ENCODE measurements at regions not wholly inside any gene's neighbourhood (a gene's known extent, or its start where the extent isn't known, plus 50 kb on each side); places are given as distances from the start of the nearest gene placed in this dataset.

GRCh38 chr5:124796495-124796894 is 50.1 kb upstream of the ZNF608 start:
- no peak for DNase-seq (ENCODE audit: low read depth)
- no peak overlapping the region for H3K4me3 ChIP-seq (ENCODE audit: low read depth, low read length)
- no peaks in the 10 kb centered on the region for H3K36me3 ChIP-seq (ENCODE audit: control insufficient read depth, insufficient read depth, low read length)
- TF ChIP-seq CTCF (IDR thresholded peaks at IDR 0.05; ENCODE audit: insufficient read depth, low read length, poor library complexity, severe bottlenecking), result no peak
- no peaks in the 10 kb centered on the region for H3K27me3 ChIP-seq (ENCODE audit: control insufficient read depth, insufficient read depth, low read length)

GRCh38 chr5:124797665-124798087 is 51.2 kb upstream of the ZNF608 start:
- no peak for DNase-seq (ENCODE audit: low read depth)
- no peaks in the 10 kb centered on the region for H3K27me3 ChIP-seq (ENCODE audit: control insufficient read depth, insufficient read depth, low read length)
- TF ChIP-seq CTCF (IDR thresholded peaks at IDR 0.05; ENCODE audit: insufficient read depth, low read length, poor library complexity, severe bottlenecking), result no peak
- H3K4me3 ChIP-seq (ENCODE audit: low read depth, low read length), result no peak overlapping the region
- H3K36me3 ChIP-seq (ENCODE audit: control insufficient read depth, insufficient read depth, low read length), result no peaks in the 10 kb centered on the region

- no peak for TF ChIP-seq CTCF (IDR thresholded peaks at IDR 0.05; ENCODE audit: insufficient read depth, low read length, poor library complexity, severe bottlenecking)
- no peaks in the 10 kb centered on the region for H3K36me3 ChIP-seq (ENCODE audit: control insufficient read depth, insufficient read depth, low read length)
- no peaks in the 10 kb centered on the region for H3K27me3 ChIP-seq (ENCODE audit: control insufficient read depth, insufficient read depth, low read length)
- H3K4me3 ChIP-seq (ENCODE audit: low read depth, low read length), result no peak overlapping the region
- no peak for DNase-seq (ENCODE audit: low read depth)
Observed at GRCh38 chr5:124798890-124799289, 52.5 kb upstream of the ZNF608 start.

GRCh38 chr5:124801551-124801950 is 55.1 kb upstream of the ZNF608 start:
- no peak for TF ChIP-seq CTCF (IDR thresholded peaks at IDR 0.05; ENCODE audit: insufficient read depth, low read length, poor library complexity, severe bottlenecking)
- no peaks in the 10 kb centered on the region for H3K27me3 ChIP-seq (ENCODE audit: control insufficient read depth, insufficient read depth, low read length)
- no peaks in the 10 kb centered on the region for H3K36me3 ChIP-seq (ENCODE audit: control insufficient read depth, insufficient read depth, low read length)
- H3K4me3 ChIP-seq (ENCODE audit: low read depth, low read length), result no peak overlapping the region
- no peak for DNase-seq (ENCODE audit: low read depth)

GRCh38 chr5:124803617-124804323 is 57.3 kb upstream of the ZNF608 start:
- no peak for DNase-seq (ENCODE audit: low read depth)
- H3K4me3 ChIP-seq (ENCODE audit: low read depth, low read length), result no peak overlapping the region
- no peak for TF ChIP-seq CTCF (IDR thresholded peaks at IDR 0.05; ENCODE audit: insufficient read depth, low read length, poor library complexity, severe bottlenecking)
- H3K36me3 ChIP-seq (ENCODE audit: control insufficient read depth, insufficient read depth, low read length), result no peaks in the 10 kb centered on the region
- H3K27me3 ChIP-seq (ENCODE audit: control insufficient read depth, insufficient read depth, low read length), result no peaks in the 10 kb centered on the region

- Histone ChIP-seq H3K36me3 (ENCODE audit: control insufficient read depth, insufficient read depth, low read length) (no peaks in the 10 kb centered on the region), H3K4me3 (ENCODE audit: low read depth, low read length) (no peak overlapping the region), H3K27me3 (ENCODE audit: control insufficient read depth, insufficient read depth, low read length) (no peaks in the 10 kb centered on the region)
- no peak for DNase-seq (ENCODE audit: low read depth)
- no peak for TF ChIP-seq CTCF (IDR thresholded peaks at IDR 0.05; ENCODE audit: insufficient read depth, low read length, poor library complexity, severe bottlenecking)
Observed at GRCh38 chr5:124806026-124806372, 59.6 kb upstream of the ZNF608 start.

Measured in kidney epithelial cell (primary cell).